ENCODE measurements at regions not wholly inside any gene's neighbourhood (a gene's known extent, or its start where the extent isn't known, plus 50 kb on each side); places are given as distances from the start of the nearest gene placed in this dataset.

DNA sequence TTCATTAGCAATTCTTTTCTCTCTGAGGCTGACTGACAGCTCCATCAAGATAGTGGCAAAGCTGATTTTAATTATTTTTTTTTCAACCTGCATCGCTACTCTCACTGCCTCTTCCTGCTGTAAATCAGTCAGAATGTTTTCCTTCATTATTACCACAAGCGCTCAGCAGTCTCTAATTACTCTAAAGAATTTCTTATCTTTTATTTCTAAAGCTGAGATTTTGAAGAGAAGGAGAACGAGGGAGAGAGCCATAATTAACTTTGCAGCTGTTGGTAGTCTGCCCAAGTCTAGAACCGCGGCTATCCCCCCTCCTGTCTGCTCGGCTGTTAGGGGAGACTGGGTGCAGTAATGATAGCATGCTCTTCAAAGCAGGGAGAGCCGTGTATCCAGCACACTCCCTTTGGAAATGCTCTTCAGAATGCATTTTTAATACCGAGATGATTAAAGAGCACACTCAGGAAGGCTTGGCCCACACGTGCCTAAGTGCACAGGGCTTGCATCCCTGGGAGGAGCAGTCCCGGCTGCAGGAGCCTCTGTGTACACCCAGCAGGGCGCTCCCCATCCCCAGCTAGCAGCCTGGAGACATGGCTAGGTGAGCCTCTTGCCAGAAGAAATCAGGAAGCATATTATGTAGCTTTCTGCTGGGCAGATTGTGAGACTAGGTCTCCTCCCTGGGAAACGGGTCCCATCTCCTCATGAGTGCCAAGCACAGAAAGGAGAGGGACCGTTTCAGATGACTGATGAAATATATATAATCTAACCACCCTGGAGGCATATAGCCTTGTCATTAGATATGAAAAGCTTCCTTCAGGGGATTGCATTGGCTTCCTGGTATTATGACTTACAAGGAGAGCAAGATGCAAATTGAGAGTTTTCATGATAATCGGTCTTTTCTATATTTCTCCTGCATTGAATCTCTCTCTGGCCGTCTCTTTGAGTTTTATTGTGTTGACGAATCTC lies 555.2 kb downstream of the CMPK2 start:
- FAIRE-seq: no peak
- no peak overlapping the region for H3K27ac ChIP-seq (ENCODE audit: low read depth, low read length)
- TF ChIP-seq, protein P1, sequence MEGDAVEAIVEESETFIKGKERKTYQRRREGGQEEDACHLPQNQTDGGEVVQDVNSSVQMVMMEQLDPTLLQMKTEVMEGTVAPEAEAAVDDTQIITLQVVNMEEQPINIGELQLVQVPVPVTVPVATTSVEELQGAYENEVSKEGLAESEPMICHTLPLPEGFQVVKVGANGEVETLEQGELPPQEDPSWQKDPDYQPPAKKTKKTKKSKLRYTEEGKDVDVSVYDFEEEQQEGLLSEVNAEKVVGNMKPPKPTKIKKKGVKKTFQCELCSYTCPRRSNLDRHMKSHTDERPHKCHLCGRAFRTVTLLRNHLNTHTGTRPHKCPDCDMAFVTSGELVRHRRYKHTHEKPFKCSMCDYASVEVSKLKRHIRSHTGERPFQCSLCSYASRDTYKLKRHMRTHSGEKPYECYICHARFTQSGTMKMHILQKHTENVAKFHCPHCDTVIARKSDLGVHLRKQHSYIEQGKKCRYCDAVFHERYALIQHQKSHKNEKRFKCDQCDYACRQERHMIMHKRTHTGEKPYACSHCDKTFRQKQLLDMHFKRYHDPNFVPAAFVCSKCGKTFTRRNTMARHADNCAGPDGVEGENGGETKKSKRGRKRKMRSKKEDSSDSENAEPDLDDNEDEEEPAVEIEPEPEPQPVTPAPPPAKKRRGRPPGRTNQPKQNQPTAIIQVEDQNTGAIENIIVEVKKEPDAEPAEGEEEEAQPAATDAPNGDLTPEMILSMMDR (IDR thresholded peaks at IDR 0.05; ENCODE audit: insufficient read depth, low read depth, low read length): no peak
- TF ChIP-seq EZH2 (IDR thresholded peaks at IDR 0.05; ENCODE audit: insufficient read depth, low read length): no peak

DNA sequence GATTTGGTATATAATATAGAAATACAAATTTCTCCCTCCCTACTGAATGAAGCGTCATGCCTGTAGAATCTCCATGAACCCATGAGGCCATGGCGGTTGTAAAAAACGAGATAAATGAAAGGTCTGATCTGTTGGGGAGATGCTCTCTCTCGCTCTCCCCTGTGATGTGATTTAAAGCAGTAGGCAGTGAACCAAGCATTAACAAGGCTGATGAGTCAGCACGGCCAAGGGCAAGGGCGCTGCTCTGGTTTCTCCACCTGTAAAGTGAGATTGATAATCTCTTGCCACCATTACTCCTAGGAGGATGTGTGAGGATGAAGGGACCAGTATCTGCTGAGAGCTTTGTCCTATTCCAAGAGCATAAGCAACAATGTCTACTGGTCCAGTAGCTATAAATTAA lies 553.3 kb downstream of the CMPK2 start:
- H3K36me3 ChIP-seq (ENCODE audit: insufficient read depth, low read length): no peaks in the 10 kb centered on the region
- H3K9me3 ChIP-seq (ENCODE audit: insufficient read depth, low read depth, low read length): no peaks in the 10 kb centered on the region
- H3K27me3 Mint-ChIP-seq (ENCODE audit: low read depth, unreplicated experiment): no peaks in the 10 kb centered on the region
- no peaks in the 10 kb centered on the region for H4K20me1 ChIP-seq (ENCODE audit: insufficient read depth, low read length)
- no peaks in the 10 kb centered on the region for H3K79me2 ChIP-seq (ENCODE audit: insufficient read depth, low read length)
- no peak overlapping the region for H2AFZ ChIP-seq (ENCODE audit: low read depth, low read length)
- H3K9ac ChIP-seq (ENCODE audit: low read length): no peak overlapping the region
- H3K4me3 ChIP-seq (ENCODE audit: insufficient read depth, low read depth, low read length): no peak overlapping the region
- no peak for FAIRE-seq
- H3K27me3 ChIP-seq (ENCODE audit: insufficient read depth, low read length): no peaks in the 10 kb centered on the region
- no peaks in the 10 kb centered on the region for H3K36me3 Mint-ChIP-seq (ENCODE audit: low read depth, unreplicated experiment)
- DNase-seq (ENCODE audit: low read depth): no peak
- no peaks in the 10 kb centered on the region for H3K9me3 Mint-ChIP-seq (ENCODE audit: unreplicated experiment)
- no peak overlapping the region for H3K4me3 Mint-ChIP-seq (ENCODE audit: unreplicated experiment)
- TF ChIP-seq EZH2 (IDR thresholded peaks at IDR 0.05; ENCODE audit: insufficient read depth, low read length): no peak
- TF ChIP-seq, protein P1 (IDR thresholded peaks at IDR 0.05; ENCODE audit: insufficient read depth, low read depth, low read length): no peak
- H3K27ac ChIP-seq (ENCODE audit: low read depth, low read length): no peak overlapping the region
- peaks cover 5% of the 10 kb centered on the region for H3K4me1 Mint-ChIP-seq (ENCODE audit: low read depth, unreplicated experiment)
- no peak overlapping the region for H3K4me2 ChIP-seq (ENCODE audit: low read length)
- H3K27ac Mint-ChIP-seq (ENCODE audit: unreplicated experiment): no peak overlapping the region
- H3K4me1 ChIP-seq (ENCODE audit: insufficient read depth, low read length): no peaks in the 10 kb centered on the region

More for the DNA sequence above, 555.2 kb downstream of the CMPK2 start:
- Histone ChIP-seq H3K9me3 (ENCODE audit: insufficient read depth, low read depth, low read length) (no peaks in the 10 kb centered on the region), H3K4me2 (ENCODE audit: low read length) (no peak overlapping the region), H3K4me1 (ENCODE audit: insufficient read depth, low read length) (no peaks in the 10 kb centered on the region), H3K4me3 (ENCODE audit: insufficient read depth, low read depth, low read length) (no peak overlapping the region), H4K20me1 (ENCODE audit: insufficient read depth, low read length) (no peaks in the 10 kb centered on the region), H2AFZ (ENCODE audit: low read depth, low read length) (no peak overlapping the region), H3K9ac (ENCODE audit: low read length) (no peak overlapping the region), H3K27me3 (ENCODE audit: insufficient read depth, low read length) (no peaks in the 10 kb centered on the region), H3K79me2 (ENCODE audit: insufficient read depth, low read length) (no peaks in the 10 kb centered on the region), H3K36me3 (ENCODE audit: insufficient read depth, low read length) (no peaks in the 10 kb centered on the region)
- H3K9me3 Mint-ChIP-seq (ENCODE audit: unreplicated experiment): no peaks in the 10 kb centered on the region
- H3K27ac Mint-ChIP-seq (ENCODE audit: unreplicated experiment): no peak overlapping the region
- peaks cover 5% of the 10 kb centered on the region for H3K4me1 Mint-ChIP-seq (ENCODE audit: low read depth, unreplicated experiment)
- no peak for DNase-seq (ENCODE audit: low read depth)
- no peak overlapping the region for H3K4me3 Mint-ChIP-seq (ENCODE audit: unreplicated experiment)
- no peaks in the 10 kb centered on the region for H3K27me3 Mint-ChIP-seq (ENCODE audit: low read depth, unreplicated experiment)
- H3K36me3 Mint-ChIP-seq (ENCODE audit: low read depth, unreplicated experiment): no peaks in the 10 kb centered on the region
